Upper lobe of left lung (tissue), 6 donors: ENCODE measurements at regions not wholly inside any gene's neighbourhood (a gene's known extent, or its start where the extent isn't known, plus 50 kb on each side); places are given as distances from the start of the nearest gene placed in this dataset.

Source experiments
- ATAC-seq, 2 donors: fragments of 200-7000 bp; cut with Tn5 transposase; one replicate each; pipeline ENCODE4 v1.9.1; 2022; ENCODE audit warnings: mild to moderate bottlenecking in 2 of 2, moderate library complexity in 2 of 2; ENCODE audit not compliant: low FRiP score in 2 of 2
- DNase-seq, 2 donors: peaks; one replicate each; pipeline ENCODE4 v3.0.0-alpha.2; 2019 to 2020
- H3K27ac ChIP-seq, 4 donors: fragments of 200-600 bp; sonication (generic); one replicate each; pipeline ENCODE4 v1.5.1; 2016 to 2019
- H3K27me3 ChIP-seq, 4 donors: fragments of 200-600 bp; sonication (generic); one replicate each; pipeline ENCODE4 v1.5.1; 2017 to 2019
- H3K36me3 ChIP-seq, 4 donors: fragments of 200-600 bp; sonication (generic); one replicate each; pipeline ENCODE4 v1.5.1; 2016 to 2019
- H3K4me1 ChIP-seq, 4 donors: fragments of 200-600 bp; sonication (generic); one replicate each; pipeline ENCODE4 v1.5.1; 2018 to 2019
- H3K4me3 ChIP-seq, 4 donors: fragments of 200-600 bp; sonication (generic); one replicate each; pipeline ENCODE4 v1.5.1; 2017 to 2019; ENCODE audit warnings: mild to moderate bottlenecking in 2 of 4, moderate library complexity in 1 of 4
- H3K9me3 ChIP-seq, 4 donors: fragments of 200-600 bp; sonication (generic); one replicate each; pipeline ENCODE4 v1.5.1; 2018 to 2019
- EP300 ChIP-seq, 4 donors: sonication (generic); formaldehyde crosslinking; IDR thresholded peaks; one replicate each; pipeline ENCODE4 v1.5.1; 2017; ENCODE audit warnings: antibody characterized with exemption in 4 of 4, control low read depth in 2 of 4
- POLR2A ChIP-seq, 4 donors: fragments of 450-650 bp; IDR thresholded peaks; one replicate each; pipeline ENCODE4 v1.5.1; 2016 to 2017; ENCODE audit warnings: antibody characterized with exemption in 4 of 4, mild to moderate bottlenecking in 2 of 4
- POLR2AphosphoS5 ChIP-seq, 2 donors: sonication (generic); formaldehyde crosslinking; IDR thresholded peaks; one replicate each; pipeline ENCODE4 v1.5.1; 2017; ENCODE audit warnings: antibody characterized with exemption in 2 of 2
- WGBS, 2 donors: methylation state at CpG; one replicate each; pipeline ENCODE4 v1.1.5; 2017 to 2018; 5-methylcytosine and 5-hydroxymethylcytosine counted together
- TF ChIP-seq, protein P1 (sequence below), 6 experiments: fragments of 450-650 bp in 4 of 6; fragments of 200-600 bp in 2 of 6; sonication (generic) in 2 of 6; IDR thresholded peaks; one replicate each; pipeline ENCODE4 v1.5.1; 2016 to 2019; ENCODE audit warnings: antibody characterized with exemption in 6 of 6
- donor health status: DM: no; HTN: no; CAD: no; lungs with moderate emphysema.
- donor health status: DM: no; HTN: yes; CAD: no; lungs with severe emphysema.

DNA sequence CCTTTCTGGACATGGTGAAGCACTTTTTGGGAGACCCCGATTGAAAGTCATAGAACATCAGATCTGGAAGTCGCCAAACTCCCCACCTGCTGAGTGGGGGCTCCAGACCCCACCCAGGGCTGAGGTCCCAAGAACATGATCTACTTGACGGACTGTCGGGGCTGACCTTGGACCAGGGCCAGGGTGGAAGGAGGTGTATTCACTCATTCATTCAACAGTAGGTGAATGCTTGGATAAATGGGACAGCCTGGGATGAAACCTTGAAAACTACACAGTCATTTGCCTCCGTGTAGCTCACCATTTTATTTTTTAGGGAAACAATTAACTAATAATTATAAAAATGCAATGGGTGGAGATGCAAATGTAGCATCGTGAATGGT lies 629.0 kb downstream of the BRD1 start:
- TF ChIP-seq POLR2A (IDR thresholded peaks at IDR 0.05) (no peak), EP300 (IDR thresholded peaks at IDR 0.05) (no peak)
- Histone ChIP-seq H3K4me1 (no peaks in the 10 kb centered on the region), H3K36me3 (no peaks in the 10 kb centered on the region), H3K27me3 (no peaks in the 10 kb centered on the region), H3K27ac (no peak overlapping the region), H3K4me3 (no peak overlapping the region), H3K9me3 (no peaks in the 10 kb centered on the region)
- DNase-seq: peak in 1 of 2 donors; percentile 11
- ATAC-seq: no peak
- 80 to 93% methylated on average over 6 of the region's 6 CpGs for WGBS, 2 donors

DNA sequence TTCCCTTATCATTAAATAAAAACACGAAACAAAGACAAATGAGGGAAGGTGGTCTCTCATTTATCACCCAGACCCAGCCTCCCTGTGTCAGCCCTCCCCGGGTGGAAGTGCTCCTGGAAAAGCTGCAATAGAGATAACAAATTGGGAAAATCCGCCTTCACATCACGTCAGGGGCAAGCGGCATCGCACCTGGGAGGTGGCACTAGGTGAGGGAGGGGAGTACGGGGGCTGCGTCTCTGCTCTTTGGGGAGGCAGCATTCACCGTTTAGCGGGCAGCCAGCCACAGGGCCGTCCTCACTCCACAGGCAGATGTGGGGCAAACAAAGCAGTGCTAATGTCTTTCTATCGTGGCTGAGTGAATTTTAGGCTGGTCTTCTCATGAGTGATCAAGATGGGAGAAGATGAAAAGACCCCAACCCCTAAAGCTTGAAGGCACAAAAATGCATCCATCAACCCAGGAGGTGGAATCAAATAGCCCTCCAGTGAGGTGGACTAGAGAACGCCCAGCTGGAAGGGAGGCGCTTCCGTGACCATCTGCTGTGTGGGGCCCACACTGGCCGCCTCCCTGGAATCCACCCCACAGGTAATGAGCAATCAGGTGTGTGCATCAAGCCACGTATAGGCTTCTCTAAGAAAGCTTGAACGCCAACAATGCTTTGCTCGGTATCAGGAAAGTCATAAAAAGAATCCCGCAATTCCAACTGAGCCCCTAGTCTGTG lies 629.5 kb downstream of the BRD1 start:
- Histone ChIP-seq H3K27ac (no peak overlapping the region), H3K36me3 (no peaks in the 10 kb centered on the region), H3K4me1 (no peaks in the 10 kb centered on the region), H3K27me3 (no peaks in the 10 kb centered on the region), H3K4me3 (no peak overlapping the region), H3K9me3 (no peaks in the 10 kb centered on the region)
- TF ChIP-seq EP300 (IDR thresholded peaks at IDR 0.05) (no peak), POLR2A (IDR thresholded peaks at IDR 0.05) (no peak), POLR2AphosphoS5 (IDR thresholded peaks at IDR 0.05) (no peak)
- TF ChIP-seq, protein P1, sequence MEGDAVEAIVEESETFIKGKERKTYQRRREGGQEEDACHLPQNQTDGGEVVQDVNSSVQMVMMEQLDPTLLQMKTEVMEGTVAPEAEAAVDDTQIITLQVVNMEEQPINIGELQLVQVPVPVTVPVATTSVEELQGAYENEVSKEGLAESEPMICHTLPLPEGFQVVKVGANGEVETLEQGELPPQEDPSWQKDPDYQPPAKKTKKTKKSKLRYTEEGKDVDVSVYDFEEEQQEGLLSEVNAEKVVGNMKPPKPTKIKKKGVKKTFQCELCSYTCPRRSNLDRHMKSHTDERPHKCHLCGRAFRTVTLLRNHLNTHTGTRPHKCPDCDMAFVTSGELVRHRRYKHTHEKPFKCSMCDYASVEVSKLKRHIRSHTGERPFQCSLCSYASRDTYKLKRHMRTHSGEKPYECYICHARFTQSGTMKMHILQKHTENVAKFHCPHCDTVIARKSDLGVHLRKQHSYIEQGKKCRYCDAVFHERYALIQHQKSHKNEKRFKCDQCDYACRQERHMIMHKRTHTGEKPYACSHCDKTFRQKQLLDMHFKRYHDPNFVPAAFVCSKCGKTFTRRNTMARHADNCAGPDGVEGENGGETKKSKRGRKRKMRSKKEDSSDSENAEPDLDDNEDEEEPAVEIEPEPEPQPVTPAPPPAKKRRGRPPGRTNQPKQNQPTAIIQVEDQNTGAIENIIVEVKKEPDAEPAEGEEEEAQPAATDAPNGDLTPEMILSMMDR (IDR thresholded peaks at IDR 0.05): no peak
- no peak for ATAC-seq
- DNase-seq: peak in 1 of 2 donors; percentile 14
- 64 to 72% methylated on average over 17 to 20 of the region's 20 CpGs for WGBS, 2 donors

DNA sequence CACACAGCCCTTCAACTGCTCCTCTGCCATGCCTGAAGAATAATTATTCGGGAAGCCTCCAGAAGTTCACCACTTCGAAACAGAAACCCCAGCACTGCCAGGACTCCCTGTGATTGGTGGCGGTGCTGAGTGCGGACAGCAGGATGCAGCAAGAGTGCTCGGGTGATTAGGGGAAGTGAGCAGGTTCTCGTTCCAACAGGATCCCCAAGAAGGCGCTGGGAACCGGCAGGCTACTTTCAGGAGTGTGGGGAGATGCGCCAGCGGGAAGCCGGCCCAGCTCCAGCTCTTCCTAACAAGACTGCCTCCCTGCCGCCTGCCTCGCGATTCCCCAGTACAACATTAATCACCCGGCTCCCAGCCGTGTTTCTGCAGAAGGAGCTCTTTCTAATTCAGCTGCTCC lies 630.2 kb downstream of the BRD1 start:
- Histone ChIP-seq H3K4me3 (no peak overlapping the region), H3K9me3 (no peaks in the 10 kb centered on the region), H3K27ac (no peak overlapping the region), H3K27me3 (no peaks in the 10 kb centered on the region), H3K4me1 (no peaks in the 10 kb centered on the region), H3K36me3 (no peaks in the 10 kb centered on the region)
- ATAC-seq (no peak), DNase-seq (peak in 1 of 2 donors; percentile 16)
- 8 to 11% methylated on average over 12 to 16 of the region's 16 CpGs for WGBS, 2 donors
- no peak for TF ChIP-seq EP300 (IDR thresholded peaks at IDR 0.05)
- TF ChIP-seq POLR2A (IDR thresholded peaks at IDR 0.05): no peak
- TF ChIP-seq POLR2AphosphoS5 (IDR thresholded peaks at IDR 0.05): no peak
- TF ChIP-seq, protein P1 (IDR thresholded peaks at IDR 0.05): no peak

DNA sequence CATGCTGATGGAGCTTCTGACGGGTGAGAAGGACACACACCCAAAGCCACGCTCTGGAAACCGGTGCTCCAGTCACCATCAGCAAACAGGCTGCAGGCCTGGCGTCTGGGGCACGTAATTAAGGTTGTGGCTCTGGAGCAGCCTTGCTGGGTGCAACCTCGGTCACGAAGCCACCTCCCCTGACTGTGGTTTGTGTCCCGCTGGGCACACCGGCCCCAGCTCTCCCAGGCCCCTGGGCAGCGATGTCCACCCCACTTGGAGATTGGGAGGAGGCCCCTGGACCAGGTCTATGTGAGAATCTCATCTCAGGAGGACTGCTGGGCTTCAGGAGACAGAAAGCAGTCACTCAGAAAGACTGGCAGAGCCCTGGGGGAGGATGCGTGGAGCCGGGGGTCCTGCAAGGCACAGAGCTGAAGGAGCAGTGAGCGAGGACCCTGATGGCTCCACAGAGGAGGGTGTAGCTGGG lies 631.6 kb downstream of the BRD1 start:
- Histone ChIP-seq H3K4me3 (no peak overlapping the region), H3K36me3 (no peaks in the 10 kb centered on the region), H3K9me3 (no peaks in the 10 kb centered on the region), H3K27me3 (no peaks in the 10 kb centered on the region), H3K4me1 (peaks cover 0 to 2% (median 0%) of the 10 kb centered on the region in 4 donors), H3K27ac (no peak overlapping the region)
- TF ChIP-seq POLR2AphosphoS5 (IDR thresholded peaks at IDR 0.05) (no peak), POLR2A (IDR thresholded peaks at IDR 0.05) (no peak), EP300 (IDR thresholded peaks at IDR 0.05) (no peak)
- TF ChIP-seq, protein P1 (IDR thresholded peaks at IDR 0.05): no peak
- no peak for DNase-seq
- WGBS, 2 donors: 63 to 89% methylated on average over 3 to 13 of the region's 13 CpGs
- ATAC-seq: no peak

DNA sequence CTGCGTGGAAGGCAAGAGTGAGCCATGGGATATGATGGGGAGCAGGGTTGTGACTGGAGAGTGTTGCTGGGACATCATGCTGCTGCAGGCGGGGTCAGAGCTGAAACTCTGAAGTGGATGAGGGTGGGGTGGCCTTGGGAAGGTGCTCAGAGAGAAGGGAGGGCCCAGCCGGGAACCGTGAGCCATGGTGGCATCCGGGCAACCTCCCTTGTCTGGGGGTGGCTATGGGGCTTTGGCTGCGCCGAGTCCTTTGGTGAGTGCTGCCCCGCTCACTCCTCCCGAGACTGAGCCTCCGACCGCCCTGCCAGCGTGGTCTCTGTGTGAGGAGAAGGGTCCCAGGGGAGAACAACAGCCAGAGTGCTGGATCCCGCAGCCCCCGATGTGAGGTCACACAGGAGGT lies 632.0 kb downstream of the BRD1 start:
- TF ChIP-seq EP300 (IDR thresholded peaks at IDR 0.05) (no peak), POLR2A (IDR thresholded peaks at IDR 0.05) (no peak), POLR2AphosphoS5 (IDR thresholded peaks at IDR 0.05) (no peak)
- TF ChIP-seq, protein P1 (IDR thresholded peaks at IDR 0.05): no peak
- DNase-seq (no peak), ATAC-seq (no peak)

More for the DNA sequence above, 632.0 kb downstream of the BRD1 start:
- 76 to 82% methylated on average over 8 to 14 of the region's 14 CpGs for WGBS, 2 donors
- H3K27me3 ChIP-seq: no peaks in the 10 kb centered on the region
- H3K27ac ChIP-seq: no peak overlapping the region
- peaks cover 0 to 2% (median 0%) of the 10 kb centered on the region in 4 donors for H3K4me1 ChIP-seq
- no peaks in the 10 kb centered on the region for H3K36me3 ChIP-seq
- H3K9me3 ChIP-seq: no peaks in the 10 kb centered on the region
- H3K4me3 ChIP-seq: no peak overlapping the region
